ENCODE measurements at regions not wholly inside any gene's neighbourhood (a gene's known extent, or its start where the extent isn't known, plus 50 kb on each side); places are given as distances from the start of the nearest gene placed in this dataset.

GRCh38 chr10:130877126-130877525 lies 434.4 kb downstream of the TCERG1L start:
- TF ChIP-seq CTCF (conservative IDR thresholded peaks at IDR 0.05; ENCODE audit: low read depth in 2 of 2) (no peak), POLR2AphosphoS5 (IDR thresholded peaks at IDR 0.05; ENCODE audit: low read depth) (no peak), JUNB (IDR thresholded peaks at IDR 0.05; ENCODE audit: unreplicated experiment) (no peak)

Data from GM23338 (cell line).